Thyroid gland (tissue), 4 donors: ENCODE measurements at regions not wholly inside any gene's neighbourhood (a gene's known extent, or its start where the extent isn't known, plus 50 kb on each side); places are given as distances from the start of the nearest gene placed in this dataset.

Source experiments
- CTCF ChIP-seq, 6 experiments: fragments of 200-600 bp in 3 of 6; fragments of 450-650 bp in 3 of 6; sonication (generic) in 3 of 6; IDR thresholded peaks; one replicate each; pipeline ENCODE4 v1.5.1; 2016 to 2019; ENCODE audit warnings: antibody characterized with exemption in 6 of 6, mild to moderate bottlenecking in 2 of 6, inconsistent platforms in 1 of 6, moderate library complexity in 1 of 6
- POLR2A ChIP-seq, 2 donors: fragments of 450-650 bp; IDR thresholded peaks; one replicate each; pipeline ENCODE4 v1.6.1; 2017; ENCODE audit warnings: antibody characterized with exemption in 2 of 2, mild to moderate bottlenecking in 2 of 2, moderate library complexity in 1 of 2

DNA sequence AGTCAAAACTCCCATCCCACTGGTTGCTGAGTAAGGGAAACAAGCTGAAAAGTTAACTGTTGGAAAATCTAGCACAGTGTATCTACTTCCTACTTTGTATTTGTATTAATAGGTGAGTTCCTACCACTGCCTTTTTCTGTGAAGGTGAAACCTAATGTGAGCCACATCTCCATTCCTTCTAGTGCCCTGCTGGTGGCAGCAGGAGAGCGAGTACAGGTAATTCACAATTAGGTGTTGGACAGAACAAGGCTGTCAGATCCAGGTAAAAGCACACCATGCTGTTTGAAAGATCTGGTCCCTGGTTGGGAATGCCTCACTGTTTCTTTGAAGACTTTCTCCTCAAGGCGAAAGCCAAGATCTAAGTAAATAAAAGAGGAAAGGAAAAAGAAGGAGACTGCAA, 528.4 kb downstream of the PKHD1 start:
- no peak for TF ChIP-seq CTCF (IDR thresholded peaks at IDR 0.05)
- TF ChIP-seq POLR2A (IDR thresholded peaks at IDR 0.05), result no peak
